Epidermal melanocyte (primary cell): ENCODE measurements at regions not wholly inside any gene's neighbourhood (a gene's known extent, or its start where the extent isn't known, plus 50 kb on each side); places are given as distances from the start of the nearest gene placed in this dataset.
"Not testable (repeated sequence)": the region's sequence is repeated elsewhere in the genome, so short reads cannot be mapped to it uniquely, and the experiment has no call there.

Experiments used
- DNase-seq: peaks from one replicate; pipeline ENCODE4 v3.0.0; 2011; ENCODE audit warnings: low spot score; ENCODE audit not compliant: insufficient read length

DNA sequence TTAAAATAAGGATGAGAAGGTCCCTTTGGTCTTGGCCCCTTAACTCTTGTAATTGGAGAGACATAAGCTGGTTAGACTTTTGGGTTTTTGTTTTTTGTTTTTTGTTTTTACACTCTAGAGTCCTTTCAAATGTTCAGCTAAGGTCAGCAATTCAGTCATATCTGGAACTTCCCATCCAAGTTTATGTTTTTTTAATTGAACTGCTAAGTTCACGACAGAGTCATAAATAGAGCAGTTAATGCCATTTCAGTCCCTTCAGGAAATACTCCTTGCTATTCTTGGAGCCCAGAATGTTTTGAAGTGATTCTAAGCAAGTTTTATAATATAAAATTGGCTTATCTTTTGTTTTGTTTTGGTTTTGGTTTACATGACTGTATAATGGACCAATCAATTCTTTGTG is 329.4 kb upstream of the PABPC4L start:
- no peak for DNase-seq

DNA sequence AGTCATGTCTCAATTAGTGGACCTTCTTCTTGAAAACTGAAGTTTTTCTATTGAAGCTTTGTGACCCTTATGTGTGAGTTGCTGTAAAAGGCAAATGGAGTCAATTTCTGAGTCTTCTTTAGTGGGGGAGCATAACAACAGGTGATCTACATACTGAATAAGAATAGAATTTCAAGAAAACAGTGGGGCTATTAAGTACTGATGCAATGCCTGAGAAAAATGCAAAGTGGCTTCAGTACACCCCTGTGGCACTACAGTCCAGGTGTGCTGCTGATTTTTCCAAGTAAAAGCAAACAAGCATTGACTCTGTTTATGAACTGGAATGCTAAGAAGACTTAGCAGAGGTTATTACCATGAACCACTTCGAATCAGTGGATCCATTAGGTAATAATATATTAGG is 328.0 kb upstream of the PABPC4L start:
- DNase-seq: no peak

DNA sequence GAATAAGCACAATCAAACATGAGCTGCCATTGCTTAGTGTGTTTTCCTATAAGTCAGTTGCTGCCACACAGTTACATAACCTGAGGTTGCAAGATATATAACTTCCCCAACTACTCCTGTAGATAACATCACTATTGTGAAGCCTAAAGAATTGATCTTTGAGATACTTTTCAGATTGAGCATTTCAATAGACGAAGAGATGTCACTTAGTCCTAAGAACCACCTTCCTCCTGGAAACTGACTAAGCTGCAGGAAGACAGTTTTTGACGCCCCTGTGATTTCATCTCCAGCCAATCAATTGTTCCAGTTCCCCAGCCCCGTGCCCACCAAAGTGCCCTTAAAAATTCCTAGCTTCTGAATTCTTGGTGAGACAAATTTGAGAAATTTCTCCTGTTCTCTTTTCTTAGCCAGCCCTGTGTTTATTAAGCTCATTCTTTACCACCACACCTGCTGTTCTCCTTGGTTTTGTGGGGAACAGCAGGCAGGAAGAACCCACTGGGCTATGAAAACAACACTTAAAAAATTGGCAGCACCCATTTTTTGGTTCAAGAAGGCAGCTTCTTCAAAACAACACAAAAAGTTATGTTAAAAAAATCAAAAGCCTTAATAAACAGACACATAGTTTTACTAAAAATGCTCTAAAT is 317.1 kb upstream of the PABPC4L start:
- no peak for DNase-seq

DNA sequence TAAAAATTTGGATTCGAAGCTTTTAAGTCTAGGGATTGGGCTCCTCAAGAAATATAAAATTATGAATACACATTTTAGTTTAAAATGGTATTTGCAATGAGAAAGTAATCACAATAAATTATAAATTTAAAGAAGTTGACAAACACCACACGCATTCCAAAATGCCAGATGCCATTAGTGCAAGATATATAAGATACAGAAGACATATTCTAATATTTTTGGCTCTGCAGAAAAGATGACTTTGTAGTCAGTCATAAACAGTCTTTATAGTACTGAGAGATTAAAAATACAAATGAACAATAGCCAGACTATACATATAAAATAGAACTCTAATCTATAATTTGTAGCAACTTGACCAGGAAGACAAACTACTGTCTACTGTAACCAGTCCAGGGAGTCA is 309.0 kb upstream of the PABPC4L start:
- no peak for DNase-seq

DNA sequence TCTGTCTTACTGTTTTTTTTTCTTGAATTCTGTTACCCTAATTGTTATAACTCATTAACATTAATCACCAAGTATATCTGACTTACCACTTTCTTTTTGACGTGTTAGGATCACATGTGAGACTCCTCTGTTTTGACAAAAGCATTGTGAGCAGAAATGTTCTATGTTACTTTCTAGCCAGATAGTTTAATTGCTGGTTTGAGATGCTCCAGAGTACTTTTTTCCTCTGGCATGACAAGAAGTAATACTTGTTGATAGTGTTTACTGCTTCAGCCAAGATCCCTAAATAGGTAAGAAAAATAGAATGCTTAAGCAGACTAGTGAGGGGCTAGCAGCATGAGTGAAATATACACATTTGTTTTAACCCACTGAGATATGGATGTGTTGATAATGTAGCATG is 303.9 kb upstream of the PABPC4L start:
- DNase-seq: no peak

DNA sequence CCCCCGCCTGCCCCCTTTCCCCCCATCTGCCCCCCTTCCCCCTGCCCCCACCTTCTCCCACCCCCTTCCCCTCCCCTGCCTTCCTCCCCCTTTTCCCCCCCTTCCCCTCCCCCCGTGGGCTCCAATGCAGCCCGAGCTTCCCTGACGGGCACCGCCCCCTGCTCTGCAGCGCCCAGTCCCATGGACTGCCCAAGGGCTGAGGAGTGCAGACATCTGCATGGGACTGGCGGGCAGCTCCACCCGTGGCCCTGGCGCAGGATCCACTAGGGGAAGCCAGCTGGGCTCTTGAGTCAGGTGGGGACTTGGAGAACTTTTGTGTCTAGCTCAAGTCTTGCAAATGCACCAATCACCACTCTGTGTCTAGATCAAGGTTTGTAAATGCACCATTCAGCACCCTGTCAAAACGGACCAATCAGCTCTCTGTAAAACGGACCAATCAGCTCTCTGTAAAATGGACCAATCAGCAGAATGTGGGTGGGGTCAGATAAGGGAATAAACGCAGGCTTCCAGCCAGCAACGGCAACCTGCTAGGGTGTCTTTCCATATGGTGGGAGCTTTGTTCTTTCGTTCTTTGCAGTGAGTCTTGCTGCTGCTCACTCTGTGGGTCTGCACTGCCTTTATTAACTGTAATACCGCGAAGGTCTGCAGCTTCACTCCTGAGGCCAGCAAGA is 300.5 kb upstream of the PABPC4L start:
- DNase-seq: no peak

DNA sequence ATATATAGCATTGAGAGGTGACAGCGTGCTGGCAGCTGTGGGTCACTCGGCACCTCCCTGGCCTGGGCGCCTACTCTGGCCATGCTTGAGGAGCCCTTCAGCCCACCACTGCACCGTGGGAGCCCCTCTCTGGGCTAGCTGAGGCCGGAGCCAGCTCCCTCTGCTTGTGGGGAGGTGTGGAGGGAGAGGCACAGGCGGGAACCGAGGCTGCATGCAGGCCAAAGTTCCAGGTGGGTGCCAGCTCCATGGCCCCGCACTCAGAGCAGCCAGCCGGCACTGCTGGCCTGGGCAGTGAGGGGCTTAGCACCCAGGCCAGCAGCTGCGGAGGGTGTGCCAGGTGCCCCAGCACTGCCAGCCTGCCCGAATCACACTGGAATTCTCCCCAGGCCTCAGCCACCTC is 299.9 kb upstream of the PABPC4L start:
- not testable (repeated sequence) for DNase-seq

DNA sequence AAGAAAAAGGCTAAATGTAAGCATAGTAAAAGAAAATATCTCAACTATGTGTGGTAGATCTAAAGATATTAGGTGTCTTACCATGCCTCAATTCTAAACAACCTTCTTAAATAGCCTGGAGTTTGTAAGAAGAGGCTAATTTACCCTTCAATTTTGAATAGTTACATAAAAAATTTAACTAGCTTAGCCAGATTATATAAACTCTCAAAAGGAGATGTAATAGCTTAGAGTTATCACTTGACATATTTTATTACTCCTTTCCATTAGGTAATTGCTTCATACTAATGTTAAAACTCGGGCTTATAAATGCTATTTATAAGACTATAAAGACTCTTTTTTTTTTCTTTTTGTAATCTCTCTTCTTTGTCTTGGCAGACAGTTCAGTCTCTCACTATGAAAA is 297.5 kb upstream of the PABPC4L start:
- no peak for DNase-seq

DNA sequence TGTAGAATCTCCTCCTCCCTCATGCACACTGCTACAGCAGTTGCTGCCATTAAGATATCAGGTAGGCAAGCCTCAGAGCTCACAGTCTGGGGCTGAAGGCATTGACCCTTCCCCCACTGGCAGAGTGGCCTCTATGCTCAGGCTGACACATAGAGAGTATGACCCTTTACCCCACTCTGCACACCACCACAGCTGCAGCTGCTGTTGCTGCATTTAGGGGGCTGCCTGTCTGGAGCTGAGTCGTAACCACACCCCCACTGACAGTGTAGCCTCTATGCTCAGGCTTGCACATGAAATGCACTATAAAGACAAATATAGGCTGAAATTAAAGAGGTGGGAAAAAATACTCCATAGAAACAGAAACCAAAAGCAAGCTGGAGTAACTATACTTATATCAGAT is 289.3 kb upstream of the PABPC4L start:
- DNase-seq: no peak

DNA sequence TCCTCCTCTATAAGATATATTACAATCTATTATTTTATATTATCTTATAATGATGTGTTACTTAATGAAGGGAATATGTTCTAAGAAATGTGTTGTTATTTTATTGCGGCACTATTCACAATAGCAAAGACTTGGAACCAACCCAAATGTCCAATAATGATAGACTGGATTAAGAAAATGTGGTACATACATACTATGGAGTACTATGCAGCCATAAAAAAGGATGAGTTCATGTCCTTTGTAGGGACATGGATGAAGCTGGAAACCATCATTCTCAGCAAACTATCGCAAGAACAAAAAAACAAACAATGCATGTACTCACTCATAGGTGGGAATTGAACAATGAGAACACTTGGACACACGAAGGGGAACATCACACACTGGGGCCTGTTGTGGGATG is 281.9 kb upstream of the PABPC4L start:
- DNase-seq: not testable (repeated sequence)

DNA sequence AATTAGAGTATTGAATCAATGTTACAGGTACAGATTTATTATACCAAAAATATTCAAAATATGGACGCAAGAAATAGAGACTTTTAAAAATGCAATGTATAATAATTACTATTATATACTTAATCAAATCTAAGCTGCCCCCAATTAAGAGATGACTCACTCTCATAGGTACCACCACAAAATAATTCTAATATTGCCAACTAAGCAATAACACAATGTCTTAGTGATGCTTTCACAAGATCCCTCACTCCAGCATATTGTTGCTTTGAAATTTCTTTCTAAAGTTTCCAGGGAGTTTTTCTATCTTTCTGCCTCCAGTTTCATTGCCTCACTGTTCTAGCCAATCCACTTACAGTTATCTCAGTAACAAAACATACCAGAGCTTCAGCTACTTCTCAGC is 270.0 kb upstream of the PABPC4L start:
- DNase-seq: no peak

DNA sequence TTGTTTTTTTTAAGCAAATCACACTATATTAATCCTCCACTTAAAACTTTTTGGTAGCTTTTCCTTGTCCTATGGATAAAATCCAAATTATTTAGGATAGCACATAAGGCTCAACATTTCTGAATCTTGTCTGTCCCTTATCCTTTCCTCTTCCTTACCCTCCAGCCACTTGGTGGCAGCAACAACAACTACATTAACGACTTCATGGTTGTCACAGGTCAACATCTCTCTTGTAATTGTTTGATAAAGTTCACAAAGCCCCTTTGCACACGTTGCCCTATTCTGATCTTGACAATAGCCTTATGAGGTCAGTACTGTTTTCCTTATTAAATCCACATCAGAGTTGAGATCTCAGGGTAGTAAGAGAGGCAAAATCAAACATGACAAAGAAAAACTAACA is 269.0 kb upstream of the PABPC4L start:
- no peak for DNase-seq

DNA sequence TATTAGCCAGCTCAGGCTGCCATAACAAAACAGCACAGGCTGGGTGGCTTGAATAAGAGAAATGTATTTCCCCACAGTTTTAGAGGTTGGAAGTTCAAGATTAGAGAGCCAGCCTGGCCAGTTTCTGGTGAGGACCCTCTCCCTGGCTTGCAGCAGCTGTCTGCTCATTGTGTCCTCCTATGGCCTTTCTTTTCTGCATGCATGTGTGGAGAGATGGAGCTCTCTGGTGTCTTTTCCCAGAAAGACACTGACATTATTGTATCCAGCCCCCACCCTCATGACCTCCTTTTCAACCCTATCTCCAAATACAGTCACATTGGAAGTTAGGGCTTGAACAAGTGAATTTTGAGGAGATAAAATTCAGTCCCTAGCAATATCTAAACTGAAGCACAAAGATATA is 263.8 kb upstream of the PABPC4L start:
- DNase-seq: no peak

DNA sequence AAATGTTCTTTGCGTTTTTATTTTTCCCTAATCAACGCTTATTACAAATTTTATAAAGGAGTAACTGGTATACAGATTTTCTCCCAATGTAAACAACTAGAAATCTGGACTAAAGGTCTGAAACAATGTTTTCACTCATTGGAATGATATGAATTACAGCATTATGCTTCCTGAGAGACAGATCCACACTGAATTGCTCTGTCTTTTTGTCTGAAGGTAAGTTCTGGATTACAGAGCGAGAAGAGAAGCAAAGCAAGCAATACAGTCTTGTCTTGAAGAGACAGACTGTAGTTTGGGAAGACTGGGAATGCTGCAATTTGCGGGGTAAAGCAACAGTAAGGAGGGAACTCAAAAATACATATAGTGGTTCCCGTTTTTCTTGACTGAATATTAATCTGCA is 262.2 kb upstream of the PABPC4L start:
- no peak for DNase-seq

DNA sequence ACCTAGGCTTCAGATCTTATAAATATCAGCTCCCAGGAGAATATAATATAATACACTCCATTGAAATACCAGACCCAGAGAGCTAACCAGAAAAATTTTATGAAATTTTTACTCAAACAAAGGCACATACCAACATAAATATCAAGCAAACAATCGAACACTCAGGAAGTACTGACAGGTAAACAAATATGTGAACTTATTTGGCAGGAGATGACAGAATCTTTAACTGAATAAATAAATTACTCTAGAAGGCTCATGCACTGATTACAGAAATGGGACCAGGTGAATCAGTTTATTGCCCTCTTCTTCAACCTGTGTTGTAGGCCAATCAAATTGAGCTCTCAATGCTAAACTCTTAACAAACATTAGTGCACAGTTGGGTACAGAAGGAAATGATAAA is 225.2 kb upstream of the PABPC4L start:
- no peak for DNase-seq

DNA sequence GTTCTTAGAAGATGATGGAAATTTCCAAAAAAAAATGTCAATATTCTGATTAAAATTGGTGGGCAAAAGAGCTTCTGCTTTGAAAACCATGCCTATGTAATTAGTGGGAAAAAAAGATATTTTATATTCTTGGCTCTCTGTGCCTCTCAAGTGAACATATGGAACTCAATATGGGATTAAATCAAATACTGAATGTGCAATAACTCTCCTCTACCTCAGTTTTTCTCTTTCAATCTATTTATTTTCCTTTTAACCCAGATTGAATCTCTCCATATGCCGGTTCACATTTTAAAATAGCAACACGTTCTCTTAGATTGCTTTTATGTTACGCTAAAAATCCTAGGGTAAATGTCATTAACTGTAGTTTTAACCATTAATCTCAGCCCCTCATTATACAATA is 224.2 kb upstream of the PABPC4L start:
- no peak for DNase-seq

DNA sequence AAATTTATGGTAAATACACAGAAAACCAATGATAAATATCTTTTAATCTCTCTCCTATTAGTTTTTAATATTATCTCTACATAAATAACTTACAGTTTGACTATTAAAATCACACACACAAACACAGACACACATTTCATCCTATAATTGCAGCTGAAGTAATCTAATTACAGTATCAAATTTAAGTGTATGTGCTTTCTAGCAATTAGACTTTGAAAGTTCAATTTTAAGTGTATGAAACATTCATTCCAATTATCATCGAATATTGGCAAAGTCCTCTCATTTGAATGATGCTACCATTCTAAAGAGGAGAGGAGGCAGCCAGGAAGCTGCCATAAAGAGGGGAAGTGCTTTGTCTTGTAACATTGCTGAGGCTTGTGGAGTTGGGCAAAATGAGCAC is 221.2 kb upstream of the PABPC4L start:
- no peak for DNase-seq

DNA sequence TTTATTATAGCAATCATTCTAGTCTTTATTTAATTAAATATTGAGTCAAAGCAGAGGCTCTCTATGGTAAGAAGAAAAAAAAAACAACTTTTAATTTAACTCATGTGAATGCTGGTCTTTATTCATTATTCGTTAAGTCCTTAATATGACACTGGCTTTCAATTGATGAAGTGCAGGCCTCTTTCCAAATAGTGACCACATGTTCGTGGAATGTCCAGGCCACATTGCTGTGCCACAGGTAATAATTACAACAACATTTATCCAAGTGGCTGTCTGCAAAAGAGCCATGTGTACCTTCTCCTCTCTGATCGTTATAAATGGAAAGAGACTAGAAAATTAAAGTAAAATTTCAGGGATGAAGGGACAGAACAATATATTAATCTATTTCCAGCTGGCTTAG is 220.1 kb upstream of the PABPC4L start:
- no peak for DNase-seq

DNA sequence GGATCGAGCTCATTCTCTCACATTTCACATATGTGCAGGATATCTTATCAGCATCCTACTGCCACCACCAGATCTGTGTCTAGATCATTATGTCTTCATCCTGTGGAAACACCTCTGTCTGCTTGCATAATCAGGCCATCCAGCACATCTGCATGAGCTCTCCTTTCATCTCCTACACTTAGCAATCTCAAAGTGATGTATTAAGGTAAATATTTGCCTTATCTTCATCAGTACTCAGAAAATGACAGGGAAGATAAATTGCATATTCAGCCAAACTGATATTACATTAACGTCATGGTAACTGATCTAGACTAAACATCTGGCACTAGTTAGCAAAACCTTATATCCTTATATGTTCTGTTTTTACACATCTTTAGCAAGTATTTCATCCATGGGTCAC is 207.3 kb upstream of the PABPC4L start:
- DNase-seq: no peak

DNA sequence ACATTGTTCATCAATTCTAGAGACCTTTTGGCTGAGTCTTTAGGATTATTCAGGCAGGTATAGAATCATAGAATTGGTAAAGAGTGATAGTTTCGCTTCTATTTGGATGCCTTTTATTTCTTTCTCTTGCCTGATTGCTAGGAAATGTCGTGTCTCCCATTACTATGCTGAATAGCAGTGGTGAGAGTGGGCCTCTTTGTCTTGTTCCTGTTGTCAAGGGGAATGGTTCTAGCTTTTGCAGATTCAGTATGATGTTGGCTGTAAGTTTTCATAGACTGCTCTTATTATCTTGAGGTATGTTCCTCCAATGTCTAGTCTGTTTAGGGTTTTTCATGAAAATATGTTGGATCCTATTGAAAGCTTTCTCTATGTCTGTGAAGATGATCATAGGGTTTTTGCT is 200.2 kb upstream of the PABPC4L start:
- no peak for DNase-seq

DNA sequence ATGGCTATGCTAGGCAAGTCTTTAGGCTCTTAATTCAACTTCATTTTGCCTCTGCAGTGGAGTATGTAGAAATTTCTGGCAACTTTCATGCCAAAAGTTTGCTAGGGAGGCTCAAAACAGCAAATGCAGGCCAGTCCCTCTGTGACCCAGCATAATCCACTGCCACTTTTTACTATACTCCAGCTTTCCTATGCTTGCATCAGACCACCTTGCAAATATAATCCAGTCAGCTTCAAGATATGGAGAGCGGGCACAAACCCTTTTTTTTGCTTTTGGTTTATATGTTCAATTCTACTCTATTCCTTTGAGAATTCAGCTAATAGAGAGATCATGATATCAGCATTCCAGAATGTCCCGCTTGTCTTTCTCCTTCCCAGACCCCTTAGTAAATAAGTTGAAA is 192.0 kb upstream of the PABPC4L start:
- no peak for DNase-seq

DNA sequence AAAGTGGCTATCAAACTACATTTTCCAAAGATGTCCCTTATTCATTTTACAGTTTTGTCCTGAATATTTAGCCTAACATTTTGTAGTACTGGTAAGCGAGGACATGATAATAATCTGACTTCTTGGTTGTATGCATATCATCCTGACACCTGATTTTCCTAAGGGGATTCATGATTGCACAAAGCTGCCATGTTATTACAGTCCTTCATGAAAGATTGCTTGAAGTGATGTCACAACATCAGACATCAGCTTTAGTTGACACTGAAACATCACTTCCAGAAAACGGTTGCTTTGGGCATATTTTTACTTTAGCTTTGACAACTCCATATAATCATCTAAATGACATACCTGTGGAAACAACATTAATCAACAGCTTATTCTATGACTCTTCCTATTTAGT is 188.7 kb upstream of the PABPC4L start:
- DNase-seq: no peak

DNA sequence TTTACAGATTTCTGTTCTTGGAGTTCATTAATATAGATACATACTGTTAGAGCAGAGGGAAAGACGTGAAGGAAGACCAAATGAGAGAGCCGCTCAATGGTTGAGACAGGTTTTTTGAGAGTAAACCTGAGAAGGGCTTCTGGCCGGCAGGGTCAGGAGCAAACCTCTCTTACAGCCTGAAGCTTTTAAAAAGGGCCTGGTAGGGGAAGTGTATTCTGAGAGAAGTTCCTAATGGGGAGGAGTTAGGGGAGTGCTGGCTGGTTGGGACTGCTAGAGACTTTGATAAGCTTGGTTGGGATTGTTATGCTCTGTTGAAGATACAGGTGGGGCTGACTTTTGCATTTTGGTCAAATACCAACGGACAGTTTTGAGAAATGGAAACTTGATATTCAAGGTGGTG is 186.8 kb upstream of the PABPC4L start:
- no peak for DNase-seq
